ENCODE measurements at regions not wholly inside any gene's neighbourhood (a gene's known extent, or its start where the extent isn't known, plus 50 kb on each side); places are given as distances from the start of the nearest gene placed in this dataset.
"Not testable (repeated sequence)": the region's sequence is repeated elsewhere in the genome, so short reads cannot be mapped to it uniquely, and the experiment has no call there.

DNA sequence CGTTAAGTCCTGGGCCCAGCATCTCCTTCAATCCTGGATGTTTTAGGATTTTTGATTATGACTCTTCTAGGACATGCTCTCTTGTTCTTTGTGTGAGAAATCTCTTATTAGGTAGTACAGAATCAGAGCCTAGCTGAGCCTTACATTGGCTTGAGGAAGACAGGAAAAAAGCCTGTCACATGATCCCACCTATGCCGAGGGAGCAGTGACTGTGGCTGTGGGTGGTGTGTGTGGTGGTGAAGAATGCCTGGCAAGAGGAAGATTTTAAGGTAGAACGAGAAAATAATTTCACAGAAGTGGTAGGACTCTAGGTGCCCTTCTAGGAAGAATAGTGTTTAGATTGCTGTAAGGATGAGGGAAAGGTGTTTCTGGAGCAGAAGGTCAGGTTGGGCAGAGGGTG is 449.5 kb upstream of the PROX1 start:
- DNase-seq: no peak

DNA sequence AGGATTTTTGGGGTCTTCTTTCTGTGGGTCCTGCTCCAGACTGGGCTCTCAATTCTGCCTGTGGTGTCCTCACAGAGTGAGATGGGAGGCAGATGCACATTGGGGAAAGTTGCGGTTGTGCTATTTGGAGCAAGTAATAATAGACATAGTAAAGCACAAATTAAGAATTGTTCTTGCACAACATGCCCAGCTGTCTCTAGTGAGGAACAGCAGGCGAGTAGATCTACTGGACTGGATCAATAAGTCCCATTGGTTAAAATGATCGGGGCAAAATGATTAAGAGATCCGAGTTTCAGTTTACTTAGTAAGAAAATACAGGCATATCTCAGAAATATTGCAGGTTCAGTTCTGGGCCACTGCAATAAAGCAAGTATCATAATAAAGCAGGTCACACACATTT is 448.3 kb upstream of the PROX1 start:
- DNase-seq: no peak

DNA sequence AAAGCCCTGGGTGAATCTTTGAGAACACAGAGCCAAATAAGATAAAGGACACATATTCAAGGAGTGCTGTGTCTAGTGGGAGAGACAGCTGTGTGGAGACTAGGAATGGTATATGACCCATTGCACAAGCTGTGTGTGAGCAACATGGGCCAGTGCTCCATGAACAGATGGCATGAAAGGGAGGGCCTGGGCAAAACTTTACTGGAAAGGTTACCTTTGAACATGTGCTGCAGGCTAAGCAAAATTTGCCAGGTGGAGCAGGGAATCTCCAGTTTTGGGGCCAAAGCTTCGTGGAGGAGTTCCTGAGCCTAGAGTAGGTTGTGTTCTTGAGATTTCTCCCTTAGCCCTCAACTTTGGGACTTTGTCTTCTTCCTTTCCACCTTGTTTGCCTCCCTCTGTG is 446.1 kb upstream of the PROX1 start:
- DNase-seq: no peak

DNA sequence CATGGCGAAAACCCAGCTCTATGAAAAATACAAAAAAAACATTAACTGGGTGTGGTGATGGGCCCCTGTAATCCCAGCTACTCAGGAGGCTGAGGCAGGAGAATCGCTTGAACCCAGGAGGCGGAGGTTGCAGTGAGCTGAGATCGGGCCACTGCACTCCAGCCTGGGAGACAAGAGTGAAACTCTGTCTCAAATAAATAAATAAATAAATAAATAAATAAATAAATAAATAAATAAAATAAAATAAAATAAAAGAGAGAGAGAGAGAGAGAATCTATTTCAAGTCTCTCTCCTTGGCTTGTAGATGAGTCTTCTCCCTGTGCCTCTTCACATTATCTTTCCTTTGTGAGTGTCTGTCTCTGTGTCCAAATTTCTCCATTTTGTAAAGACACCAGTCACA is 442.6 kb upstream of the PROX1 start:
- not testable (repeated sequence) for DNase-seq

DNA sequence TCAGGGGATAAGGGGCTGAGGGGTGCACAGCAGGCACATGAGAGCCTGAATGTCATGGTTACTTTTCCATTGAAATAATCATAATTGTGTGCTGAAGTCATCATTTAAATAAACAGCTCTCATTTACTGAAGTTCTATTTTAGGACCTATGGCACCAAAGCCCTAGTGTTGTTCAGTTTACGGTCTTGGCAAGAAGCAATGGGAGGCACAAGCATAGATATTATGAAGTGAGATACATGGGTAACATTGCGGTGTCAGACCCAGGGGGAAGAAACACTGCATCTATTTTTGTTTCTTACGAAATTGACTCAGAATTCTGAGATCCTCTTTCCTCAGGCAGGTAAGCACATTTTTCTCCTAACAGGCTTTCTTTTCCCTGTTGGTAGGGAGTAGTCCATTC is 437.8 kb upstream of the PROX1 start:
- DNase-seq: no peak

DNA sequence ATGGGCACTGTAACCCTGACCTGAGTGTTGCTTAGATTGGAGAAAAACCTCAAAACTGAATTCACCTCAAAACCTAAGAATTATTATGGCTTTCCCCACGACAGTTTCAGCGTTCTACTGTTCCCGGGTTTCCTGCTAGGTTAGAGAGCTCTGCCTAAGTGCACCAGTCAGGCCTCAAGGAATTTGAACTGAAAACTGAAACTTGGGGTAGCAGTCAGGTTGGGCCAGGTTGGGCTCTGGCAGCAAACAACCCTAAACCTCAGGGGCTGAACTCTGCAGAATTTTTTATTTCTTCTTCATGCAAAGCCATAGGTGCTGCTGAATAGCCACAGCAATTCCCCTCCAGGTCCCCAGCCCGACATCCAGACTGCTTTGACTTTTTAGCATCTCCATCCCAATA is 437.0 kb upstream of the PROX1 start:
- no peak for DNase-seq

DNA sequence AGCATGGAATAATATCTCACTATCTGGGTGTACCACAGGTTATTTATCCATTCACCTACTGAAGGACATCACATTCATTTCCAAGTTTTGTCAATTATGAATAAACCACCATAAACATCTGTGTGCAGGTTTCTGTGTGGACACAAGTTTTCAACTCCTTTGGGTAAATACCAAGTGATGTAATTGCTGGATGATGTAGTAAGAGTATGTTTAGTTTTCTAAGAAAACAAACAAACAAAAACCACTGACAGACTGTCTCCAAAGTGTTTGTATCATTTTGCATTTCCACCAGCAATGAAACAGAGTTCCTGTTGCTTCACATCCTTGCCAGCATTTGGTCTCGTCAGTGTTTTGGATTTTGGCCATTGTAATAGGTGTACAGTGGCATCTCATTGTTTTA is 435.7 kb upstream of the PROX1 start:
- no peak for DNase-seq

DNA sequence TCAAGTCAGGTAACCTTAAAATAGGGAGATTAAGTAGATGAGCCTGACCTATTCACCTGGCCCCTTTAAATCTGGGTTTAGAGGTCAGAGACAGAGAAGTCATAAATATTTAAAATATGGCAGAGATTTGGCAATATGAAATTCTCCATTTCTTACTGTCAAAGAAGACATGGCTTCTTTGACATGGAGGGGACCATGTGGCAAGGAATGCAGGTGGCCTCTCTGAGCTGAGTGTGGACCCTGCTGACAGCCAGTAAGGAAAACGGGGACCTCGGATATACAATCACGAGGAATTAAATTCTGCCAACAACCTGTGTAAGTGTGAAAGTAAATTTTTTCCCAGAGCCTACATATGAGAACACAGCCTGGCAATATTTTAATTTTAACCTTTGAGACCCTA is 427.5 kb upstream of the PROX1 start:
- DNase-seq: no peak

DNA sequence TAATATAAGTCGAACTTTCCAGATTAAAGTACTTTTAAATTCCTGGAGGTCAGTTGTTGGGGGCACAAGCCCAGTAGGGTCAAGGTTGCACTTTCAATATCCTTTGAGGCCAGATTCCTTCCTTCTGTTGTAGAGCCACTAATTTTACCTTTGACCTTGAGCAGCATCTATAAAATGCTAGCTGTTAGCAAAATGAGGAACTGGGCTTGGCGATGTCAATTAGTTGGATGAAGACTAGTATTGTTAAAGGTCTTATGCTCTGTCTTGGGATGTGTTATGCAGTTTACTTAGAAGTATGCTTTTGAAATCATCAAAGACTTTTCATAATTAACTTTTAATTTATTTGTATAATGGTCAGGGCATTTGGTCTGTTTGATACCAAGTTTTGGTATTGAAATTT is 425.9 kb upstream of the PROX1 start:
- no peak for DNase-seq

DNA sequence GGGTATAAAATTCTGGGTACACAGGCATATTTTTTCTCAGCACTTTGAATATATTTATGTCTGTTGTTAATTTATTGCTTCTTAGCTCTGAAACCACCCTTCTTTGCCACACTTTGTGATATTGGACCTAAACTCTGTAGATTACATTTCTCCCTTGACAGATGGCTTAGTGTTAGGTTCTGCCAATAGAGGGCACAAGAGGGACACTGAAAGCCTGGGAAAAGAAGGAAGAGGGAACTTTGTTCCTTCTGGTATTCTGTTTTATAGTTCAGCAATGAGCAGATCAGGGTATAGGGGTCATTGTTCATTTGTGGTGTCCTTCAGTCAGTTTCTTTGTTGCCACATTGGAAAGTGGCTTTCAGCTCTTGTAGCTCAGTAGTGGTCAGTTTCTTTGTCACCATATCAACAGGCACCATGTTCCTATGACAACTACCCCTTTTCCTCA is 423.5 kb upstream of the PROX1 start:
- DNase-seq: no peak

DNA sequence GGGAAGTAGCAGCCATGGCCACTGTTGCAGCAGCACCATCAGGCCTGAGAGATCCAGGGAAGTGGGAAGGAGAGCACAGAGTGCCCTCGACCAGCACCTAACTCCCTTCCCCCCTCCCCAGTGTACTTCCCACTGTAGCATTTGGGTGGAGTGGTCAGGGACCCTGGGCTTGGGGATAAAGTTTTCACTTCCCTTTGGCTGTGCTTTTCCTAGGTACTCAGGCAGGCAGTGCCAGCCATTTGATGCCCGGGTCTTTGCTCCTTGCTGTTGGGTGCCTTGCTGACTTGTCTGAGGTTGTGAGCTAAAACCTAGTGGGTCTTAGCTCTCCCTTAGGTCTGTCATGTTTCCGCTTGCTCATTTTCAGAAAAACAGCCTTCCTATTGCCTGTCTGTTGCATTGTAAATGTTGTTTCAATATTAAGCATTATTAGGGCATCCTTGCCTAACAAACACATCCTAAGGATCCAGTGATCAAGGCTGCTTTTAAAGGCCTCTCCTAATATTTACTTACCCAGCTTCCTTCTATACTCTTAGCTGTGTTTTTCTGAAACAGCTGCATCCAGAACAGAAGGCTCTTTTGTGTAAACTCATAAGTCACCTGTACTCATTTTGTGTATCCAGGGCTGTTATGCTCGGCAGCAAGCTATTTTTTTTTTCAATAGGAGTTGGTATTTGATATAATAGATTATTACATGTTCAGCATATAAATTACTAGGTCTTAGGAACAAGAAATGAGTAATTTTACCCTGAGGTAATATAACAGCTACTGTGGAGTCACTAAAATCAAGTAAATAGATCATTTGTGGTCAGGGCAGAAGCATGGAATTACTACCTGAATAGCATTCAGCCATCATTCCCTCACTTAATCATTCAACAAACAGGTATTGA is 418.6 kb upstream of the PROX1 start:
- DNase-seq: no peak

DNA sequence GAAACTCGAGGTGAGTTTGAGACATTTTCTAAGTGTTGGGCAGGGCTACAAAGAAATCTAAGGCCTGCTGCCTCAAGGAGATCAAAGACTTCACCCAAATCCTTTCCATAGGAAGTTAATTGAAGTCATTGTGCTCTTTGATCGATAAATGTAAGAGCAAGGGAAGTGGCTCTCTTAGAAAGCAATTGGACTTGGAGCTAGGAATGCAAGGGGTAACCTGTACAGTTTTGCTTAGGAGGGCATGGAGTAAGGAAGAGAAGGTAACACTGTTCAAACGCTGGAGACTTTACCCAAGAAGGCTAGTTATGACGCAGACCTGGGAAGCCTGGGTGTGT is 418.0 kb upstream of the PROX1 start:
- no peak for DNase-seq

DNA sequence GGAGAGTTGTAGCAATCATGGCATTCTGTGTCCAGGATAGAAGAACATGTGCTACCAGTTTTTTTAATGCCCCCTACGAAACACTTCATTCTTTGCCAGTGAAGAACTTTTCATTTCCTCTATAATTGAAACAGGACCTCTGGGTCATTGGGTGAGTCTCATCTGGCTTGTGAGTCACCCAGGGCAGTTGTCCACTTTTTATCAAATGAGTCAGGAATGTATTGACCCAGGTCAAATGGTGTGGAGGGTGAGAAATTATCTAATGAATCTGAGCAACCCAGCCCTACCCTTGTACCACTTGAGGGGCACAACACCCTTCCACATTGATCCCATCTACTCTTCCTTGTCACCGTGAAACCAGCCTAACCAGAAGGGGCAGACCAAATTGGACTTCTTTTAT is 417.3 kb upstream of the PROX1 start:
- no peak for DNase-seq

DNA sequence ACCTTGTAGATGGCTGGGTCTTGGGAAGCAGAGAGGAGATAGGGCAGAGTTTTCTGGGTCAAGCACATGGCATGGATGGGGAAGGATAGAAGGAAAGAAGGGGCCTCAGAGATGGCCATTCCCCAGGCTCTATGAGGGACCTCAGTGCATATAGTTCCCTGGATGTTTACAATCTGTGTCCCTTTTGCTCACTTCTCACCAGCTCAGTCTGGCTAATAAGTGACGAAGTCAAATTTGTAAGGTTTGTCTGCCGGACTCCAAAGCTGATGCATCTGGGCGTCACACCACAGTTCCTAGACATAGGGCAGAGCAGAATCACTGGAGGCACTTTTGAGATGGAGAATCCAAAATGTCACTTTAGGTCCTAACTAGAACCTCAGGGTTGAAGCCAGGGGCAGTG is 416.4 kb upstream of the PROX1 start:
- no peak for DNase-seq

DNA sequence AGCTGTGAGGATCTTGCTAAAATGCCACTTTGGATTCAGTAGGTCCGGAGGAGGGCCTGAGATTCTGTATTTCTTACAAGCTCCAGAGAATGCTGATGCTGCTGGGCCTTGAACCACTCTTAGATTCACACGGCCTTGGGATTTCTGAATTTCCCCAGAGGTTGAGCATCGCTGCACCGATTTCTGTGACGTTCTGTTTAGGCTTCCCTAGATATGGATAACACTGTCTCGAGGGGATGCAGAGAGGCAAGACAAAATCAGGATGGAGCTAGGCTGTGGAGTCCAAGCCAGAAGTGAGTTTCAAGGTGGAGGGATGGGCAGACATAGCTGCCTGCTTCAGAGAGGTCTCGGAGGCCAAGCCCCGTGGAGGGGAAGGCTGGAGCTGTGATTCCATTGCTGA is 415.9 kb upstream of the PROX1 start:
- no peak for DNase-seq

DNA sequence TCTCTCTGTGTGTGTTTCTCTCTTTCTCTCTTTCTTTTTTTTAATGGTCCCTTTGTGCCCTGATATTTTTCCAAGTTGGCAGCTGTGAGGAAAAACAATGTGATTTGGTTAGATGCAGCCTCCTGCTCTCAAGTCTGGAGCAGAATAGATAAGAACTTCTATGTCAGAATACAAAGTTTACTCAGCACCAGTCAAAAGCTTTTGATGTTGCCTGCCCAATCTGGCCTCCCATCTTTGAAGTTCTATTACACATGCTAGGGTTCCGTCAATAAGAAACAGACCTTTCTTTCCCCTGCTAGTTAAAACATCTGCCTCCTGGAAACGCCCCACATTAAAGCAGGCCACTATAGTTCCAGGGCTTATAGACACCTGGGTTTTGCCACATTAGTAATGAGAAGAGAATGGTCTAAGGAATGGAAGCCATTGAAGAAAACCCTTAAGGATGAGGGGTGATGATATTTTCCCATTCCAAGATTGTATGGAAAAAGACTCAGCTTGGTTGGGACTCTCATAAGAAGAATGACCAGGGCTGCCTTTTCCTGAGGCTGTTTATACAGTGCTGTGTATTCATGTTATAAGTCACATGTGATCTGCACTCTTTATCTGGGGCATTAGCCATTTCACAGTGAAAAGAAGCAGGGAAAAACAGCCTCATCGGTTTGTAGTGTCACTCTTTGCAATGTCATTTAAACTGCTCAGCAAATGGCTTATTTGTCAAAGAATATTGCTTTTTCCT is 414.7 kb upstream of the PROX1 start:
- DNase-seq: no peak

DNA sequence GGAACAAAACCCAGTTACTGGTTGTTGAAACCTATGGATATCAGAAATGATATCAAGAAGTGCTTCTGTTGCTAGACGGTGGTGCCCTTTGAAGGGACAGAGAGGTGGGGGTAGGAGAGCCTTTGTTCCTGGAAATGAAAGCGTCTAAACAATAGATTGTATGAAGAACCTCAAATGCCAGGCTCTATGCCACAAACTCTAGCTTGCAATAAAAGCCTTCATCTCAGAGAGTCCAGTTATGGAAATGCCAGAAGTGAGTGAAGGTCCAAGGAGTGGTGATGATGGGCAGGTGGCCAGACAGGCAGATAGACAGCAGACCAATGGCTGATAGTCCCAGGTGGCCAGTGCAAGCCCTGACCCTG is 414.1 kb upstream of the PROX1 start:
- no peak for DNase-seq

DNA sequence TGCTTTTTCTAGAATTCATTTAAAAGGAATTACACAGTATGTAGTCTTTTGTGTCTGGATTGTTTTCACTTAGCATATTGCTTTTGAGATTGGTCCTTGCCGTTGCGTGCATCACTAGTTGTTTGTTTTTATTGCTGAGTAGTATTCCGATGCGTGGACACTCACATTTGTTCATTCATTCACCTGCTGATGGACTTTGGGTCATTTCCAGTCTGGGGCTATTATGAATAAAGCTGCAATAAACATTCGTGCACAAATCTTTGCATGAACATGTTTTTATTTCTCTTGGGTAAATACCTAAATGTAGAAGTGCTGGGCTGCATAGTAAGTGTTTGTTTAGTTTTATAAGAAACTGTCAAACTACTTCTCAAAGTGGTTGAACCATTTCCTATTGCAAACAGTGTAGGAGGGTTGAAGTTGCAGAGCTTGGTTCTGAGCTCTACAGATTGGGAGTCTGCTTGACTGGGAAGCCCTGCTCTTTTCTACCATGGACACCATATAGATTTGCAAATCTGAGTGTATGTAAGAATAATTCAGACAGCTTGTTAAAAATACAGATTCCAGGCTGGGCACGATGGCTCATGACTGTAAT is 404.7 kb upstream of the PROX1 start:
- DNase-seq: no peak

DNA sequence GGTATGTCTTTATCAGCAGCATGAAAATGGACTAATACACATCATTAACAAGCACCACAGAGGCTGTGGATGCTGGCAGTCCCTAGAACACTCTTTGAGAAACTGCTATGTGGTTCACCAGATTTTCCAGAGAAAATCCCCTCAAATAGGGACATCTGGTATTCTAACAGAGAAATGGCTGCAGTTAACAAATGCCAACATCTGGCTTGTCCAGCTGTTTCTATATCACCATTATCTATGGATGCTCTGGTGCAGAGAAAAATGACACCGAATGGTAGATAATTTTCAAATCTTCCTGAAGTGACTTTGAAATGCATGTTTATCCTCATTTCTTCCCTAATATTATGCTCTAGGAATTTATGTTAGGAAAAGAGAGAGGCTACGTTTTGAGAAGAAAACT is 403.5 kb upstream of the PROX1 start:
- no peak for DNase-seq

DNA sequence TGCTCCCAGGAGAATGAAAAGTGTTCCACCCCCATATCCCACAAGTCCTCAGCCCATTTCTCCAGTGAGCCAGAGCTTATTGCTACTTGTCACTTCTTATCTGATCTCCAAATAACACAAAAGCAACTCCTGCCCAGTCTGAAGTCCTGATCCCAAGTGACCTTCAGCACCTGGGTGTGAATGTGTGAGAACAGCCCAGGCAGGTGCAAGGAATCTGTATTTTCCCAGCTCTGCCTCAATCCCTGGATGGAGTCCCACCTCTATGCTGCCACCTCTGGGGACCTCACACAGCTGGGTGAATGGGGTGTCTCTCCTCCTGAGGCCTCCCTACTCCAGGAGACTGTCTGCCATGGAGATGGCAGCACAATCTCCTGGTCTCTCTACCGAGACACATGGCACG is 402.4 kb upstream of the PROX1 start:
- DNase-seq: no peak

DNA sequence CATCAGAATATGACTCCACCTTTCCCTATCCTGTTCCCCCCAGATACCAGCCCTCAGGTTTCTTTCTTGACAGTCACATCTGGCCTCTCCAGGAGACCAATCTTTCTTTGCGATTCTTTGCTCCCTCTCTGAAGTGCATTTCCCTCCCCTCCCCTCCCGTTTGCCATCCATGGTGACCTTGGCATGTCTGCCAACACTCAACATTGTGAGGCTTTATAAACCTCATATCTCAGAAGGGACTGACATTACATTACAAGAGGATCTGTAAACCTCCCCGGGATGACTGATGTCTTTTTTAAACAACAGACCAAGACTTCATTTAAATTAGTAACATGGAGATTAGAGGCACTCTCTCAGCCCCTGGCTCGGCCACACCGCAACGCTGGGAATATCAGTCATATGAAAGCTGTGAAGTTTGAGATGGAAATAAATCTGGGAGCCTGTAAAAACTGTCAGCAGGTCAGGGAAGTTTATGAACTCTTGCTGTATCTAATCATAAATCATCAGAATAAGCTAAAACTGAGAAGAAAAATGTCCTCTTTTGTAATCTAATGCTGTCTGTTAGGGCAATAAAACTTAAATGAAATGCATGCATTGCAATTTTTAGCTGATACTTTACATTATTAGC is 401.7 kb upstream of the PROX1 start:
- no peak for DNase-seq

DNA sequence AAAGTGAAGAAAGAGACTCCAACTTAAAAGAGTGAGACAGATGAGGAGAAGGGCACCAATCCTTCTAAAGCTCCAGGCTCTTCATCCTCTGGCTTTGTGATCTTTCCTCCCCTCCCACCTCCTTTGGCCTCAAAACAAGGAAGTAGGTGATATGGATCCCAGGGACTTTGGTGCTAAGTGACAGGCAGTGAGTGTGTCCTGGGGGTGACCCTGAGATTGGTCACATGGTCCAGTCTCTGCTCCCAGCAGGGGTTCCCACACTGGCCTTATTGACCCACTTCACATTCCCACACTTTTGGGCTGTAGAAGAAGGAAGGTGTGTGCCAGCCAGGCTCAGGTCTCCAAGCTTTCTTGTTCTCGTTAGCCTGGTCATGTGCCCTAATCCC is 401.2 kb upstream of the PROX1 start:
- no peak for DNase-seq

DNA sequence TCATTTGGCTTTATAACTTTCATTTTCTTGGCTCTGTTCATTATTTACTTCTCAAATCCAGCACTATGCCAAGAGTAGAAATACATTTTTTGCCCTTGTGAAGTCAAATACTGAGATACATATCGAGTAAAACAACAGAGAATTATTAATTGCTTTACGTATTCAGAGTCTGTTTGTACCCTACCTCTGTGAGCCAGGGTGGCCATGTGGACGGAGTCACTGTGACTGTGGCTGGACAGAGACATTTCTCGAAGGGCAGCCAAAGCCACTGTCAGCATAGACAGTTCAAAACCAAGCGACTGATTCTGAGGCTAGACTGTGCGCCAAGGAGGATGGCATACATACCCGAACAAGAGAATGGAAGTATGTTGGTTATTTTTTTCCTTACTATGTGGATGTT is 391.0 kb upstream of the PROX1 start:
- no peak for DNase-seq

DNA sequence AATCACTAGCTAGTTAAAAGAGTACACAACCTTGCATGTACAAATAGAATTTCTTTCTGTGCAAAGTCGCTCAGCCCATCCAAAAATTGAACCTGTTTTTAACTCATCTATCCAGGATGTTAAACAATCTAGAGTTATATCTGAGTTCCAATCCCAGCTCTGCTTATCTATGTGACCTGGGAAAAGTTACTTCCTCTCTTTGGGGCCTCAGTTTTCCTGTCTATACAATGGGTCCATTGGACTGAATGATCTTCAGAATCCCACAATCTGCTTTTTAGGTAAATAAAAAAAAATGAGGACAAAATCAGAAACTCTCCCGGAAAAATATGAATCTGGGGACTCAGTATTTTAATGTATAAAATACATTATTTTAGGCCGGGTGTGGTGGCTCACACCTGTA is 389.5 kb upstream of the PROX1 start:
- no peak for DNase-seq

Data from kidney glomerular epithelial cell (primary cell).